Neuronal stem cell (in vitro differentiated cells): ENCODE measurements at regions not wholly inside any gene's neighbourhood (a gene's known extent, or its start where the extent isn't known, plus 50 kb on each side); places are given as distances from the start of the nearest gene placed in this dataset.
A peak's percentile ranks its signal among the peaks of the same experiment; 100 is the strongest.
"Not testable (repeated sequence)": the region's sequence is repeated elsewhere in the genome, so short reads cannot be mapped to it uniquely, and the experiment has no call there.

ENCODE experiments used
- DNase-seq: peaks from one replicate; pipeline ENCODE4 v3.0.0-alpha.2; 2013; ENCODE audit warnings: low spot score
- H2AFZ ChIP-seq: one replicate; pipeline ENCODE4 v1.6.1; 2013; ENCODE audit warnings: mild to moderate bottlenecking, low read length, inconsistent platforms
- H2AK5ac ChIP-seq: 2 replicates; pipeline ENCODE4 v1.6.1; 2013; ENCODE audit warnings: low read depth, mild to moderate bottlenecking, inconsistent platforms, low read length, moderate library complexity, mixed read lengths
- H2BK120ac ChIP-seq: 2 replicates; pipeline ENCODE4 v1.6.1; 2013; ENCODE audit warnings: low read depth, mild to moderate bottlenecking, inconsistent platforms, low read length, moderate library complexity, mixed read lengths
- H2BK12ac ChIP-seq: one replicate; pipeline ENCODE4 v1.6.1; 2013; ENCODE audit warnings: low read length, inconsistent platforms
- H2BK15ac ChIP-seq: 2 replicates; pipeline ENCODE4 v1.6.1; 2013; ENCODE audit warnings: mild to moderate bottlenecking, low read length, inconsistent platforms, mixed read lengths
- H2BK5ac ChIP-seq: one replicate; pipeline ENCODE4 v1.6.1; 2013; ENCODE audit warnings: inconsistent platforms, mild to moderate bottlenecking, low read length, moderate library complexity
- H3K14ac ChIP-seq: one replicate; pipeline ENCODE4 v1.6.1; 2013; ENCODE audit warnings: low read length, inconsistent platforms
- H3K18ac ChIP-seq: 2 replicates; pipeline ENCODE4 v1.6.1; 2013; ENCODE audit warnings: low read length, inconsistent platforms
- H3K23ac ChIP-seq: 2 replicates; pipeline ENCODE4 v1.6.1; 2013; ENCODE audit warnings: low read depth, mild to moderate bottlenecking, mixed read lengths, low read length, inconsistent platforms; ENCODE audit not compliant: poor library complexity
- H3K27ac ChIP-seq: replicated peaks from 3 replicates; pipeline ENCODE4 v1.5.1; 2013; ENCODE audit warnings: low read length, inconsistent platforms
- H3K27me3 ChIP-seq, 3 experiments: 2 replicates each; pipeline ENCODE4 v1.6.1; 2013; ENCODE audit warnings: low read length in 3 of 3, mild to moderate bottlenecking in 2 of 3, inconsistent platforms in 1 of 3, low read depth in 1 of 3, mixed read lengths in 1 of 3, moderate library complexity in 1 of 3; ENCODE audit not compliant: control insufficient read depth in 3 of 3, insufficient read depth in 3 of 3
- H3K36me3 ChIP-seq, 2 donors: replicated peaks in 1 of 2; 2 replicates each; pipeline ENCODE4 v1.6.1; 2013; ENCODE audit warnings: low read length in 2 of 2; ENCODE audit not compliant: control insufficient read depth in 2 of 2, insufficient read depth in 2 of 2
- H3K4ac ChIP-seq: 2 replicates; pipeline ENCODE4 v1.6.1; 2013; ENCODE audit warnings: inconsistent platforms, mild to moderate bottlenecking, low read length, moderate library complexity
- H3K4me1 ChIP-seq, 2 donors: 1 replicate in 1 of 2; 2 replicates in 1 of 2; pipeline ENCODE4 v1.6.1; 2013; ENCODE audit warnings: low read length in 2 of 2, low read depth in 1 of 2; ENCODE audit not compliant: control insufficient read depth in 2 of 2, insufficient read depth in 1 of 2
- H3K4me2 ChIP-seq: one replicate; pipeline ENCODE4 v1.6.1; 2013; ENCODE audit warnings: mild to moderate bottlenecking, low read length, inconsistent platforms; ENCODE audit not compliant: insufficient read depth, poor library complexity, severe bottlenecking
- H3K4me3 ChIP-seq, 2 donors: 2 replicates each; pipeline ENCODE4 v1.5.1; 2013; ENCODE audit warnings: low read length in 2 of 2, mild to moderate bottlenecking in 2 of 2, inconsistent platforms in 1 of 2, moderate library complexity in 1 of 2
- H3K79me1 ChIP-seq: one replicate; pipeline ENCODE4 v1.6.1; 2013; ENCODE audit warnings: low read depth, mild to moderate bottlenecking, inconsistent platforms, low read length, moderate library complexity
- H3K9ac ChIP-seq: one replicate; pipeline ENCODE4 v1.6.1; 2013; ENCODE audit warnings: mild to moderate bottlenecking, low read depth, low read length, inconsistent platforms; ENCODE audit not compliant: poor library complexity
- H3K9me3 ChIP-seq, 2 donors: replicated peaks in 1 of 2; 2 replicates each; pipeline versions ENCODE3 to v1.6.1; 2013; ENCODE audit warnings: low read length in 2 of 2, mild to moderate bottlenecking in 2 of 2, inconsistent platforms in 1 of 2, low read depth in 1 of 2, mixed read lengths in 1 of 2, moderate library complexity in 1 of 2; ENCODE audit not compliant: control insufficient read depth in 2 of 2, insufficient read depth in 1 of 2
- H4K8ac ChIP-seq: one replicate; pipeline ENCODE4 v1.6.1; 2013; ENCODE audit warnings: low read depth, mild to moderate bottlenecking, inconsistent platforms, low read length, moderate library complexity
- H4K91ac ChIP-seq: one replicate; pipeline ENCODE4 v1.6.1; 2013; ENCODE audit warnings: low read length, low read depth, mild to moderate bottlenecking, inconsistent platforms; ENCODE audit not compliant: poor library complexity
- WGBS, 2 donors: extraction: QIAGEN DNeasy Blood & Tissue Kit; methylation state at CpG; one replicate each; pipeline ENCODE4 v1.1.7; 2013; ENCODE audit warnings: missing lambda C conversion rate in 2 of 2, mixed read lengths in 1 of 2; ENCODE audit not compliant: insufficient read length in 2 of 2, insufficient replicate concordance in 1 of 2; ENCODE audit errors: extremely low coverage in 2 of 2; 5-methylcytosine and 5-hydroxymethylcytosine counted together

- no peak overlapping the region for H4K8ac ChIP-seq
- H3K9me3 ChIP-seq, result peaks cover 6 to 7% of the 10 kb centered on the region in 2 donors
- DNase-seq, result no peak
- no peak overlapping the region for H3K4me2 ChIP-seq
- H2BK5ac ChIP-seq, result no peak overlapping the region
- no peak overlapping the region for H3K27ac ChIP-seq
- H3K4ac ChIP-seq, result no peak overlapping the region
- peaks cover 0 to 7% of the 10 kb centered on the region in 2 donors for H3K4me1 ChIP-seq
- no peaks in the 10 kb centered on the region for H3K27me3 ChIP-seq
- no peak overlapping the region for H3K14ac ChIP-seq
- H3K18ac ChIP-seq, result no peak overlapping the region
- WGBS, 2 donors, result no CpG with 5 or more reads among the region's 1 CpG
- no peak overlapping the region for H2BK120ac ChIP-seq
- H3K4me3 ChIP-seq, result no peak overlapping the region
- no peak overlapping the region for H2AFZ ChIP-seq
- no peak overlapping the region for H3K23ac ChIP-seq
- no peak overlapping the region for H2AK5ac ChIP-seq
- no peak overlapping the region for H2BK15ac ChIP-seq
- no peak overlapping the region for H3K9ac ChIP-seq
- no peaks in the 10 kb centered on the region for H3K79me1 ChIP-seq
- H4K91ac ChIP-seq, result no peak overlapping the region
- H2BK12ac ChIP-seq, result no peak overlapping the region
- H3K36me3 ChIP-seq, result no peaks in the 10 kb centered on the region
These were observed 131.6 kb upstream of the NECTIN3 start for GRCh38 chr3:110940055-110940454.

- H4K91ac ChIP-seq, result no peak overlapping the region
- no peak overlapping the region for H2BK12ac ChIP-seq
- H4K8ac ChIP-seq, result no peak overlapping the region
- no peak overlapping the region for H3K18ac ChIP-seq
- no peak for DNase-seq
- peak overlapping the region in 1 of 2 donors; percentile 37 for H3K4me3 ChIP-seq
- peaks cover 8% of the 10 kb centered on the region in 2 donors for H3K9me3 ChIP-seq
- no peak overlapping the region for H3K4ac ChIP-seq
- H2BK15ac ChIP-seq, result no peak overlapping the region
- H2AK5ac ChIP-seq, result no peak overlapping the region
- no peak overlapping the region for H3K9ac ChIP-seq
- no peaks in the 10 kb centered on the region for H3K4me1 ChIP-seq
- H3K27ac ChIP-seq, result no peak overlapping the region
- H3K36me3 ChIP-seq, result no peaks in the 10 kb centered on the region
- no CpG with 5 or more reads among the region's 1 CpG for WGBS, 2 donors
- no peak overlapping the region for H3K23ac ChIP-seq
- no peak overlapping the region for H2BK120ac ChIP-seq
- no peak overlapping the region for H2AFZ ChIP-seq
- H3K4me2 ChIP-seq, result no peak overlapping the region
- H3K79me1 ChIP-seq, result no peaks in the 10 kb centered on the region
- no peak overlapping the region for H2BK5ac ChIP-seq
- H3K14ac ChIP-seq, result no peak overlapping the region
- H3K27me3 ChIP-seq, result no peaks in the 10 kb centered on the region
These were observed 126.8 kb upstream of the NECTIN3 start for GRCh38 chr3:110944782-110945181.

DNA sequence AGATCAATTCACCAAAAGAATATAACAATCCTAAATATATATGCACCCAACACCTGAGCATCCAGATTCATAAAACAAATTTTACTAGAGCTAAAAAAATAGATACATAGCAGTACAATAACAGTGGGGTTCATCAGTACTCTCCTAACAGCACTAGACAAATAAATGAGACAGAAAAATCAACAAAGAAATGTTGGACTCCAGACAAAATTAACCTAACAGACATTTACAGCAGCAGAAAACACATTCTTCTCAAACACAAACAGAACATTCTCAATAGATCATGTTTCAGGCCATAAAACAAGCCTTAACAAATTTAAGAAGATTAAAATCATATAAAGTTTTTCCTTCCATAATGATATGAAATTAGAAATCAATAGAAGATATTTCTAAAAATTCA lies 124.8 kb upstream of the NECTIN3 start:
- H4K91ac ChIP-seq, result no peak overlapping the region
- H3K23ac ChIP-seq, result no peak overlapping the region
- no peak overlapping the region for H3K27ac ChIP-seq
- H3K79me1 ChIP-seq, result no peaks in the 10 kb centered on the region
- DNase-seq, result no peak
- H2BK15ac ChIP-seq, result no peak overlapping the region
- H3K9ac ChIP-seq, result no peak overlapping the region
- H2BK12ac ChIP-seq, result no peak overlapping the region
- no peak overlapping the region for H3K4me2 ChIP-seq
- H2AFZ ChIP-seq, result no peak overlapping the region
- no peaks in the 10 kb centered on the region for H3K4me1 ChIP-seq
- H3K18ac ChIP-seq, result no peak overlapping the region
- no peak overlapping the region for H2AK5ac ChIP-seq
- no peak overlapping the region for H4K8ac ChIP-seq
- no peak overlapping the region for H2BK5ac ChIP-seq
- H3K9me3 ChIP-seq, result peaks cover 8% of the 10 kb centered on the region in 2 donors
- H3K36me3 ChIP-seq, result no peaks in the 10 kb centered on the region
- no peak overlapping the region for H2BK120ac ChIP-seq
- H3K14ac ChIP-seq, result no peak overlapping the region
- H3K27me3 ChIP-seq, result no peaks in the 10 kb centered on the region
- no peak overlapping the region for H3K4me3 ChIP-seq
- no peak overlapping the region for H3K4ac ChIP-seq

GRCh38 chr3:110949194-110949593 lies 122.4 kb upstream of the NECTIN3 start:
- not testable (repeated sequence) for H3K27me3 ChIP-seq, H3K4ac ChIP-seq, H3K4me3 ChIP-seq, H3K23ac ChIP-seq, H2BK12ac ChIP-seq, H2BK5ac ChIP-seq, H2AK5ac ChIP-seq, H3K18ac ChIP-seq, H4K8ac ChIP-seq, H3K79me1 ChIP-seq, H2BK15ac ChIP-seq, H3K4me1 ChIP-seq, H3K14ac ChIP-seq, H3K27ac ChIP-seq, H3K9ac ChIP-seq, H3K36me3 ChIP-seq, DNase-seq, H4K91ac ChIP-seq, H3K4me2 ChIP-seq, H2BK120ac ChIP-seq, H2AFZ ChIP-seq
- H3K9me3 ChIP-seq, result peaks cover 6 to 12% of the 10 kb centered on the region in 2 donors
- no CpG with 5 or more reads among the region's 1 CpG for WGBS, 2 donors
